Activated naive CD4-positive, alpha-beta T cell treated with anti-CD3 and anti-CD28 coated beads, Interleukin-2, amount 10 ng/mL, durations not matched to agents 7 days and 5 days (primary cell): ENCODE measurements at regions not wholly inside any gene's neighbourhood (a gene's known extent, or its start where the extent isn't known, plus 50 kb on each side); places are given as distances from the start of the nearest gene placed in this dataset.
"Not testable (repeated sequence)": the region's sequence is repeated elsewhere in the genome, so short reads cannot be mapped to it uniquely, and the experiment has no call there.

Experiments used
- CTCF ChIA-PET: fragments of 350-600 bp; sonication (Branson Sonifier 250); formaldehyde crosslinking; loops from one replicate; lab custom pipeline; 2021; ENCODE audit warnings: antibody characterized with exemption; lab: Charles Lee
- DNase-seq: peaks from one replicate; pipeline ENCODE4 v3.0.0-alpha.2; 2020
- H3K27ac Mint-ChIP-seq: one replicate; pipeline ENCODE4 v1.8.0; 2021; ENCODE audit warnings: mild to moderate bottlenecking, moderate library complexity, mixed read lengths
- H3K27me3 Mint-ChIP-seq: one replicate; pipeline ENCODE4 v1.8.0; 2021; ENCODE audit warnings: mild to moderate bottlenecking, mixed read lengths
- H3K36me3 Mint-ChIP-seq: one replicate; pipeline ENCODE4 v1.8.0; 2021; ENCODE audit warnings: mixed read lengths
- H3K4me1 Mint-ChIP-seq: one replicate; pipeline ENCODE4 v1.8.0; 2021; ENCODE audit warnings: mixed read lengths
- H3K4me3 Mint-ChIP-seq: one replicate; pipeline ENCODE4 v1.8.0; 2021; ENCODE audit warnings: mild to moderate bottlenecking, moderate library complexity, mixed read lengths
- H3K9me3 Mint-ChIP-seq: one replicate; pipeline ENCODE4 v1.8.0; 2021; ENCODE audit warnings: mixed read lengths

GRCh38 chr3:164387236-164387635 is 691.1 kb downstream of the SI start:
- CTCF ChIA-PET = no interaction called here
- DNase-seq = no peak

GRCh38 chr3:164380156-164380555 is 698.1 kb downstream of the SI start:
- CTCF ChIA-PET = interaction anchor here (0.7 kb wide), 1 partner anchor 141 kb away, joined by 3 read pairs; no protein-coding TSS in a partner anchor
- Mint-ChIP-seq H3K27ac (no peak overlapping the region), H3K9me3 (peaks cover 3% of the 10 kb centered on the region), H3K4me3 (no peak overlapping the region), H3K27me3 (no peaks in the 10 kb centered on the region), H3K4me1 (no peaks in the 10 kb centered on the region), H3K36me3 (no peaks in the 10 kb centered on the region)
- DNase-seq = no peak

More at GRCh38 chr3:164387236-164387635, 691.1 kb downstream of the SI start:
- H3K4me1 Mint-ChIP-seq = no peaks in the 10 kb centered on the region
- no peak overlapping the region for H3K4me3 Mint-ChIP-seq
- no peaks in the 10 kb centered on the region for H3K36me3 Mint-ChIP-seq
- H3K27ac Mint-ChIP-seq = no peak overlapping the region
- no peaks in the 10 kb centered on the region for H3K9me3 Mint-ChIP-seq
- no peaks in the 10 kb centered on the region for H3K27me3 Mint-ChIP-seq

GRCh38 chr3:164377466-164377865 is 700.8 kb downstream of the SI start:
- no peaks in the 10 kb centered on the region for H3K4me1 Mint-ChIP-seq
- no peak overlapping the region for H3K4me3 Mint-ChIP-seq
- CTCF ChIA-PET = no interaction called here
- no peak for DNase-seq
- H3K36me3 Mint-ChIP-seq = no peaks in the 10 kb centered on the region
- peaks cover 3% of the 10 kb centered on the region for H3K9me3 Mint-ChIP-seq
- no peaks in the 10 kb centered on the region for H3K27me3 Mint-ChIP-seq
- H3K27ac Mint-ChIP-seq = no peak overlapping the region

GRCh38 chr3:164375995-164376394 is 702.3 kb downstream of the SI start:
- no peaks in the 10 kb centered on the region for H3K36me3 Mint-ChIP-seq
- peaks cover 3% of the 10 kb centered on the region for H3K9me3 Mint-ChIP-seq
- no peak overlapping the region for H3K27ac Mint-ChIP-seq
- DNase-seq = no peak
- H3K27me3 Mint-ChIP-seq = no peaks in the 10 kb centered on the region
- H3K4me1 Mint-ChIP-seq = no peaks in the 10 kb centered on the region
- CTCF ChIA-PET = no interaction called here
- H3K4me3 Mint-ChIP-seq = no peak overlapping the region

- Mint-ChIP-seq H3K27me3 (no peaks in the 10 kb centered on the region), H3K27ac (no peak overlapping the region), H3K36me3 (no peaks in the 10 kb centered on the region), H3K4me3 (no peak overlapping the region), H3K4me1 (no peaks in the 10 kb centered on the region), H3K9me3 (peaks cover 3% of the 10 kb centered on the region)
- DNase-seq = no peak
- CTCF ChIA-PET = no interaction called here
These were observed 702.8 kb downstream of the SI start for GRCh38 chr3:164375538-164375937.

- no peak overlapping the region for H3K4me3 Mint-ChIP-seq
- no peak overlapping the region for H3K27ac Mint-ChIP-seq
- H3K9me3 Mint-ChIP-seq = peaks cover 7% of the 10 kb centered on the region
- H3K36me3 Mint-ChIP-seq = no peaks in the 10 kb centered on the region
- DNase-seq = no peak
- CTCF ChIA-PET = no interaction called here
- H3K27me3 Mint-ChIP-seq = no peaks in the 10 kb centered on the region
- no peaks in the 10 kb centered on the region for H3K4me1 Mint-ChIP-seq
These were observed 706.6 kb downstream of the SI start for GRCh38 chr3:164371681-164372080.

GRCh38 chr3:164370970-164371369 is 707.3 kb downstream of the SI start:
- Mint-ChIP-seq H3K36me3 (no peaks in the 10 kb centered on the region), H3K27me3 (no peaks in the 10 kb centered on the region), H3K27ac (no peak overlapping the region), H3K9me3 (peaks cover 7% of the 10 kb centered on the region), H3K4me3 (no peak overlapping the region), H3K4me1 (no peaks in the 10 kb centered on the region)
- CTCF ChIA-PET = no interaction called here
- DNase-seq = no peak

- Mint-ChIP-seq H3K4me3 (no peak overlapping the region), H3K4me1 (no peaks in the 10 kb centered on the region), H3K27ac (no peak overlapping the region), H3K27me3 (no peaks in the 10 kb centered on the region), H3K9me3 (peaks cover 10% of the 10 kb centered on the region), H3K36me3 (no peaks in the 10 kb centered on the region)
- DNase-seq = no peak
- CTCF ChIA-PET = no interaction called here
These were observed 713.1 kb downstream of the SI start for GRCh38 chr3:164365242-164365641.

- Mint-ChIP-seq H3K4me3 (no peak overlapping the region), H3K4me1 (no peaks in the 10 kb centered on the region), H3K27me3 (no peaks in the 10 kb centered on the region), H3K9me3 (peaks cover 6% of the 10 kb centered on the region), H3K27ac (no peak overlapping the region), H3K36me3 (no peaks in the 10 kb centered on the region)
- DNase-seq = no peak
- CTCF ChIA-PET = no interaction called here
These were observed 714.2 kb downstream of the SI start for GRCh38 chr3:164364111-164364510.

- H3K36me3 Mint-ChIP-seq = no peaks in the 10 kb centered on the region
- no peak for DNase-seq
- H3K4me3 Mint-ChIP-seq = no peak overlapping the region
- CTCF ChIA-PET = no interaction called here
- no peaks in the 10 kb centered on the region for H3K27me3 Mint-ChIP-seq
- peaks cover 6% of the 10 kb centered on the region for H3K9me3 Mint-ChIP-seq
- no peak overlapping the region for H3K27ac Mint-ChIP-seq
- H3K4me1 Mint-ChIP-seq = no peaks in the 10 kb centered on the region
These were observed 717.4 kb downstream of the SI start for GRCh38 chr3:164360738-164361406.

GRCh38 chr3:164360078-164360578 is 718.2 kb downstream of the SI start:
- no peak for DNase-seq
- Mint-ChIP-seq H3K36me3 (no peaks in the 10 kb centered on the region), H3K27ac (no peak overlapping the region), H3K27me3 (no peaks in the 10 kb centered on the region), H3K4me1 (no peaks in the 10 kb centered on the region), H3K9me3 (peaks cover 4% of the 10 kb centered on the region), H3K4me3 (no peak overlapping the region)
- CTCF ChIA-PET = interaction anchor here (0.6 kb wide), 1 partner anchor 125 kb away, joined by 3 read pairs; no protein-coding TSS in a partner anchor

- Mint-ChIP-seq H3K27me3 (no peaks in the 10 kb centered on the region), H3K4me3 (no peak overlapping the region), H3K36me3 (no peaks in the 10 kb centered on the region), H3K27ac (no peak overlapping the region), H3K4me1 (no peaks in the 10 kb centered on the region), H3K9me3 (no peaks in the 10 kb centered on the region)
- DNase-seq = no peak
- CTCF ChIA-PET = no interaction called here
These were observed 725.3 kb downstream of the SI start for GRCh38 chr3:164352991-164353390.

- Mint-ChIP-seq H3K4me1 (no peaks in the 10 kb centered on the region), H3K9me3 (peaks cover 4% of the 10 kb centered on the region), H3K4me3 (no peak overlapping the region), H3K36me3 (no peaks in the 10 kb centered on the region), H3K27me3 (no peaks in the 10 kb centered on the region), H3K27ac (no peak overlapping the region)
- DNase-seq = no peak
- CTCF ChIA-PET = no interaction called here
These were observed 727.2 kb downstream of the SI start for GRCh38 chr3:164351131-164351530.

GRCh38 chr3:164342206-164342605 is 736.1 kb downstream of the SI start:
- H3K36me3 Mint-ChIP-seq, H3K4me1 Mint-ChIP-seq, H3K27me3 Mint-ChIP-seq, DNase-seq, H3K4me3 Mint-ChIP-seq, H3K27ac Mint-ChIP-seq, CTCF ChIA-PET: not testable (repeated sequence)
- H3K9me3 Mint-ChIP-seq = peaks cover 24% of the 10 kb centered on the region

GRCh38 chr3:164341086-164341485 is 737.2 kb downstream of the SI start:
- Mint-ChIP-seq H3K27ac (no peak overlapping the region), H3K4me1 (no peaks in the 10 kb centered on the region), H3K27me3 (no peaks in the 10 kb centered on the region), H3K4me3 (no peak overlapping the region), H3K9me3 (peaks cover 23% of the 10 kb centered on the region), H3K36me3 (no peaks in the 10 kb centered on the region)
- CTCF ChIA-PET = no interaction called here
- DNase-seq = no peak
